ENCODE measurements at regions not wholly inside any gene's neighbourhood (a gene's known extent, or its start where the extent isn't known, plus 50 kb on each side); places are given as distances from the start of the nearest gene placed in this dataset.

- Histone ChIP-seq H3K36me3 (no peaks in the 10 kb centered on the region), H3K4me1 (peaks cover 0 to 3% (median 0%) of the 10 kb centered on the region in 9 donors), H3K27me3 (peaks cover 0 to 42% (median 0%) of the 10 kb centered on the region in 7 donors), H3K4me3 (no peak overlapping the region), H3K9me3 (no peaks in the 10 kb centered on the region), H3K27ac (no peak overlapping the region)
- ATAC-seq (no peak), DNase-seq (no peak)
- TF ChIP-seq, protein P1, sequence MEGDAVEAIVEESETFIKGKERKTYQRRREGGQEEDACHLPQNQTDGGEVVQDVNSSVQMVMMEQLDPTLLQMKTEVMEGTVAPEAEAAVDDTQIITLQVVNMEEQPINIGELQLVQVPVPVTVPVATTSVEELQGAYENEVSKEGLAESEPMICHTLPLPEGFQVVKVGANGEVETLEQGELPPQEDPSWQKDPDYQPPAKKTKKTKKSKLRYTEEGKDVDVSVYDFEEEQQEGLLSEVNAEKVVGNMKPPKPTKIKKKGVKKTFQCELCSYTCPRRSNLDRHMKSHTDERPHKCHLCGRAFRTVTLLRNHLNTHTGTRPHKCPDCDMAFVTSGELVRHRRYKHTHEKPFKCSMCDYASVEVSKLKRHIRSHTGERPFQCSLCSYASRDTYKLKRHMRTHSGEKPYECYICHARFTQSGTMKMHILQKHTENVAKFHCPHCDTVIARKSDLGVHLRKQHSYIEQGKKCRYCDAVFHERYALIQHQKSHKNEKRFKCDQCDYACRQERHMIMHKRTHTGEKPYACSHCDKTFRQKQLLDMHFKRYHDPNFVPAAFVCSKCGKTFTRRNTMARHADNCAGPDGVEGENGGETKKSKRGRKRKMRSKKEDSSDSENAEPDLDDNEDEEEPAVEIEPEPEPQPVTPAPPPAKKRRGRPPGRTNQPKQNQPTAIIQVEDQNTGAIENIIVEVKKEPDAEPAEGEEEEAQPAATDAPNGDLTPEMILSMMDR (IDR thresholded peaks at IDR 0.05): no peak
- WGBS, 2 donors: 85 to 93% methylated on average over 7 of the region's 7 CpGs
- intact Hi-C loops (cut with DNase I): no loop called here
These were observed 162.5 kb upstream of the ATP6AP2 start for GRCh38 chrX:40418146-40418812.

DNA sequence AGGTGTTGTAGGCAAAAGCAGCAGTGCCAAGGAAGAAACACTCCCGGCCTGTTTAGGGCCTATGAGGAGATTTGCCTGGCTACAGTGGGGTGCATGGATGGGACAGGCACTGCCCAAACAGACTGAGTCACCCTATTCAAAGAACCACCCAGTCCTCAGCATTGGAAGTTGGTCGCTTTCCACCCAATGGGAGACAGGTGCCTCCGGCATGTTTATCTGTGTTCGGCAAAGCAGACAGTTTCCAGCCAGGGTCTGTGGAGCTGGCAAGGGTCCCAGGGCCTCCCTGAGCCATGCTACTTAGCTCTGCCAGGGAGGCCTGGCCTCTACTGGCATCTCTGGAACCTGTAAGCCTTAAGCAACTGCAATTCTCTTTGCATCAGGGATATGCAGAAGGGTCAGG is 165.1 kb upstream of the ATP6AP2 start:
- Histone ChIP-seq H3K27me3 (peaks cover 0 to 52% (median 0%) of the 10 kb centered on the region in 7 donors), H3K9me3 (no peaks in the 10 kb centered on the region), H3K4me3 (no peak overlapping the region), H3K27ac (no peak overlapping the region), H3K4me1 (no peaks in the 10 kb centered on the region), H3K36me3 (no peaks in the 10 kb centered on the region)
- TF ChIP-seq, protein P1 (IDR thresholded peaks at IDR 0.05): no peak
- ATAC-seq: no peak
- WGBS, 2 donors: 70 to 71% methylated on average over 4 of the region's 4 CpGs
- DNase-seq: no peak
- intact Hi-C loops (cut with DNase I): no loop called here

DNA sequence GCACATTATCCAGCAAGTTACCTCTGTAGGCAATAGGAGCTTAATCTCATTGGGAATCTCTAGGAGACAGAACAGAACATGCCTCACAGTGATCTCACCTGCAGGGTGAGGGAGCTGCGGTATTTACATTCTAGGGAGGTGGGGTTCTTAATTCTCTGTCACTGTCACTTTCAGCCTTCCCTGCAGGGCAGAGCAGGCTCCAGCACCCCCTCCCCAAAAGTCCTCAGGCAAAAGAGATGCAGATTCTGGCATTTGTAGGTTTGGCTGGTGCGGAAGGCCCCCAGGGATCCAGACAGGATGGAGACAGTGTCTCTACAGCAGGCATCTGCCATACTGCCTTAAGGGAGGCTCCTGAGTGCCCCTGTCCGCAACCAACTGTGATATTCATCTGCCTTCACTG is 166.4 kb upstream of the ATP6AP2 start:
- Histone ChIP-seq H3K27me3 (peaks cover 0 to 52% (median 0%) of the 10 kb centered on the region in 7 donors), H3K9me3 (peaks cover 0 to 9% (median 0%) of the 10 kb centered on the region in 11 donors), H3K4me1 (no peaks in the 10 kb centered on the region), H3K36me3 (no peaks in the 10 kb centered on the region), H3K4me3 (no peak overlapping the region), H3K27ac (no peak overlapping the region)
- ATAC-seq: no peak
- intact Hi-C loops (cut with DNase I): no loop called here
- 94% methylated on average over 3 of the region's 3 CpGs for WGBS, 2 donors
- TF ChIP-seq, protein P1 (IDR thresholded peaks at IDR 0.05): no peak
- no peak for DNase-seq

DNA sequence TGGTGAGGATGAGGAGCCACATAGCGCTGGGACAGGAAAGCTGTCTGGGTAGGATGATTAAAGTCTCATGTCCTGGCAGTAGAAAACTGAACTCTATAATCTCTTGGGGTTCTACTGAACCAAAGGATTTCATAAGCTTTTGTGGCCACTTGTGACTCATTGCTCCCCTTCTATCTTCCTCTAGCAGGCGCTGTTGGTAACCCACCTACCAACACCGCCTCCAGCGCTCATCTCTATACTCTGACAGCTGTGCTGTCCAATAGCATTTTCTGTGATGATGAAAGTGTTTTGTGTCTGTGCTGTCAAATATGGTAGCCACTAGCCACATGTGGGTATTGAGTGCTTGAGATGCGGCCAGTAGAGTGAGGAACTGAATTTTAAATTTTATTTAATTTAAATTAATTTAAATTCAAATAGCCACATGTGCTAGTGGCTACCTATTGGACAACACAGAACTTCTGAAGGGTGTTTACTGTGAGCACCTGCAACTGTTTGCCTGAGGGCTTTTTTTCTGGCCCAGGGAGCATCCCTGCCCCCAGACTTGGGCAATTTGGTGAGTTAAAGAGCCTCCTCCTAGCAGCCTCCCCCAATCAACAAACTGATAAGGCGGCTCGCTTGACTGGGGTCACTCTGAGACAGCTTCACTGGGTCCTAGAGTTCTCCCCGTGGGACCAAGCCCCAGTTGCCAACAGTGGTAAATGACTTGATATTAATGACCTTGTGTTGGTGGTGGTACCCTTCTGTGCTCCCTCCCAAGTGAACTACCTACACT is 169.2 kb upstream of the ATP6AP2 start:
- DNase-seq (no peak), ATAC-seq (no peak)
- peaks cover 0 to 45% (median 0%) of the 10 kb centered on the region in 7 donors for H3K27me3 ChIP-seq
- no peaks in the 10 kb centered on the region for H3K36me3 ChIP-seq
- TF ChIP-seq, protein P1 (IDR thresholded peaks at IDR 0.05): no peak
- no peak overlapping the region for H3K27ac ChIP-seq
- 71 to 82% methylated on average over 8 of the region's 8 CpGs for WGBS, 2 donors
- H3K4me3 ChIP-seq: no peak overlapping the region
- H3K4me1 ChIP-seq: peaks cover 0 to under 1% (median 0%) of the 10 kb centered on the region in 9 donors
- peaks cover 0 to 15% (median 0%) of the 10 kb centered on the region in 11 donors for H3K9me3 ChIP-seq
- intact Hi-C loops (cut with DNase I): no loop called here
